ENCODE measurements at regions not wholly inside any gene's neighbourhood (a gene's known extent, or its start where the extent isn't known, plus 50 kb on each side); places are given as distances from the start of the nearest gene placed in this dataset.
A peak's percentile ranks its signal among the peaks of the same experiment; 100 is the strongest.

DNA sequence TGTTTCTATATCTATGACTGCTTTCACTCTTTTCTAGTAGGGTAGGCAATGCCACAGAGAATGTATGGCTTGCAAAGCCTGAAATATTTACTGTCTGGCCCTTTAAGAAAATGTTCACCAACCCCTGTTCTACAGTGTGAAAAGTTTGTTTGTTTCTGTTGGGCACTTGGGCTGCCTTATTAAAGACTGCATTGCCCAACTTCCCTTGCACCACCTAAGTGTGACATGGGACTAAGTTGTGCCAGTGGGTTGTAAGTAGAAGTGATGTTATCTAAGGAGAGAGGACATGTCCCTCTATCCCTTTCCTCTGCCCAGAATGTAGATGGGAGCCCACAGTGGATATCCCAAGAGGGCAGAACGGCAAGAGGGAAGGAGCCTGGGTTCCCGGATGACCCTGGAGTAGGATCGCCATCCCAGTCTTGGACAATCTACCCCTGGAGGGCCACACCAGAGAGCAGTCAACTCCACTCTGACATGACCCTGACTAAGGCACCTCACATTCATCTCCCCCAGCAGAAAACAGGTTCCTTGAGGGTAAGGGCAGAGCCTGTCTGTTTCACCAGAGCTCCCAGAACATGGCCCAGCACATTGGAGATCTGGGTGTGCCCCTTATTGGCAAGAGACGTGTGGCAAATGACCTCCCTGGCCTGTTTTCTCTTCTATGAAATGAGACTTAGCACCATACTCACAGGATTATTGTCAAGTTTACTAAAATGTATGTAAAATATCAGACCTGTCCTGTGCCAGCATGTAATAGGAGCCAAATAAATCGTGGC, 138.8 kb downstream of the SMAD6 start:
- no peak overlapping the region for H3K4ac ChIP-seq (ENCODE audit: low read depth in 1 of 2, low read length in 2 of 2)
- H3K9ac ChIP-seq (ENCODE audit: low read length), result peak overlapping the region; percentile 90
- peaks cover 5% of the 10 kb centered on the region for H3K9me3 ChIP-seq (ENCODE audit: control insufficient read depth, low read length)
- peak overlapping the region in 1 of 2 experiments; percentile 76 for H3K4me3 ChIP-seq (ENCODE audit: insufficient read depth in 1 of 2, low read depth in 1 of 2, low read length in 2 of 2)
- WGBS, result 97% methylated on average over 4 of the region's 5 CpGs
- H2BK15ac ChIP-seq (ENCODE audit: low read depth, poor library complexity, severe bottlenecking), result no peak overlapping the region
- peaks cover 12% of the 10 kb centered on the region for H3K79me1 ChIP-seq (replicated peaks; ENCODE audit: low read length, poor library complexity, severe bottlenecking)
- no peaks in the 10 kb centered on the region for H3K27me3 ChIP-seq (ENCODE audit: control insufficient read depth in 1 of 2, insufficient read depth in 1 of 2, low read length in 2 of 2)
- H3K23ac ChIP-seq (ENCODE audit: low read length in 2 of 2), result no peak overlapping the region
- H2AFZ ChIP-seq (ENCODE audit: low read depth, low read length), result no peak overlapping the region
- peak overlapping the region; percentile 45 for H4K8ac ChIP-seq (ENCODE audit: low read length)
- H2BK120ac ChIP-seq (ENCODE audit: low read depth, low read length), result peak overlapping the region; percentile 54
- H3K14ac ChIP-seq (ENCODE audit: low read length in 2 of 2), result no peak overlapping the region
- H2BK12ac ChIP-seq (ENCODE audit: low read length in 2 of 2), result peak overlapping the region; percentile 59 to 81
- H2AK5ac ChIP-seq (ENCODE audit: low read length, severe bottlenecking), result peak overlapping the region; percentile 87
- peaks cover 27% of the 10 kb centered on the region for H3K4me1 ChIP-seq (ENCODE audit: control insufficient read depth, insufficient read depth, low read depth, low read length)
- H3K18ac ChIP-seq (ENCODE audit: low read depth in 1 of 2, low read length in 2 of 2), result peak overlapping the region in 1 of 2 experiments; percentile 70
- peaks cover 3 to 16% of the 10 kb centered on the region in 2 experiments for H3K36me3 ChIP-seq (ENCODE audit: control insufficient read depth in 1 of 2, insufficient read depth in 2 of 2, low read depth in 1 of 2, low read length in 2 of 2)
- H2BK5ac ChIP-seq (ENCODE audit: low read depth, low read length, poor library complexity, severe bottlenecking), result peak overlapping the region; percentile 46
- no peak overlapping the region for H3K27ac ChIP-seq (ENCODE audit: low read length, poor library complexity, severe bottlenecking)
- peak; percentile 46 for DNase-seq
- no peak overlapping the region for H3K4me2 ChIP-seq (ENCODE audit: low read length, poor library complexity, severe bottlenecking)
- peak overlapping the region; percentile 64 for H4K91ac ChIP-seq (ENCODE audit: low read length)

GRCh38 chr15:66841953-66842681, 140.1 kb downstream of the SMAD6 start:
- Histone ChIP-seq H4K91ac (ENCODE audit: low read length) (peak overlapping the region; percentile 94), H4K8ac (ENCODE audit: low read length) (peak overlapping the region; percentile 87), H3K36me3 (ENCODE audit: control insufficient read depth in 1 of 2, insufficient read depth in 2 of 2, low read depth in 1 of 2, low read length in 2 of 2) (peaks cover 3 to 23% of the 10 kb centered on the region in 2 experiments), H3K18ac (ENCODE audit: low read depth in 1 of 2, low read length in 2 of 2) (peak overlapping the region; percentile 89 to 95), H3K14ac (ENCODE audit: low read length in 2 of 2) (peak overlapping the region in 1 of 2 experiments; percentile 63), H3K9ac (ENCODE audit: low read length) (peak overlapping the region; percentile 90), H3K4me3 (ENCODE audit: insufficient read depth in 1 of 2, low read depth in 1 of 2, low read length in 2 of 2) (peak overlapping the region; percentile 36 to 76), H2AFZ (ENCODE audit: low read depth, low read length) (peak overlapping the region; percentile 10), H3K79me1 (replicated peaks; ENCODE audit: low read length, poor library complexity, severe bottlenecking) (peaks cover 15% of the 10 kb centered on the region), H3K27ac (ENCODE audit: low read length, poor library complexity, severe bottlenecking) (peak overlapping the region; percentile 94), H3K4me2 (ENCODE audit: low read length, poor library complexity, severe bottlenecking) (peak overlapping the region; percentile 60), H2BK12ac (ENCODE audit: low read length in 2 of 2) (peak overlapping the region; percentile 13 to 32), H2BK120ac (ENCODE audit: low read depth, low read length) (peak overlapping the region; percentile 99), H2BK15ac (ENCODE audit: low read depth, poor library complexity, severe bottlenecking) (peak overlapping the region; percentile 92), H2BK5ac (ENCODE audit: low read depth, low read length, poor library complexity, severe bottlenecking) (peak overlapping the region; percentile 88), H3K23ac (ENCODE audit: low read length in 2 of 2) (peak overlapping the region in 1 of 2 experiments; percentile 18), H3K27me3 (ENCODE audit: control insufficient read depth in 1 of 2, insufficient read depth in 1 of 2, low read length in 2 of 2) (no peaks in the 10 kb centered on the region), H3K4ac (ENCODE audit: low read depth in 1 of 2, low read length in 2 of 2) (peak overlapping the region; percentile 79 to 88), H2AK5ac (ENCODE audit: low read length, severe bottlenecking) (peak overlapping the region; percentile 4), H3K4me1 (ENCODE audit: control insufficient read depth, insufficient read depth, low read depth, low read length) (peaks cover 27% of the 10 kb centered on the region), H3K9me3 (ENCODE audit: control insufficient read depth, low read length) (no peaks in the 10 kb centered on the region)
- DNase-seq, result peak; percentile 96
- WGBS, result 5% methylated on average over 45 of the region's 50 CpGs

DNA sequence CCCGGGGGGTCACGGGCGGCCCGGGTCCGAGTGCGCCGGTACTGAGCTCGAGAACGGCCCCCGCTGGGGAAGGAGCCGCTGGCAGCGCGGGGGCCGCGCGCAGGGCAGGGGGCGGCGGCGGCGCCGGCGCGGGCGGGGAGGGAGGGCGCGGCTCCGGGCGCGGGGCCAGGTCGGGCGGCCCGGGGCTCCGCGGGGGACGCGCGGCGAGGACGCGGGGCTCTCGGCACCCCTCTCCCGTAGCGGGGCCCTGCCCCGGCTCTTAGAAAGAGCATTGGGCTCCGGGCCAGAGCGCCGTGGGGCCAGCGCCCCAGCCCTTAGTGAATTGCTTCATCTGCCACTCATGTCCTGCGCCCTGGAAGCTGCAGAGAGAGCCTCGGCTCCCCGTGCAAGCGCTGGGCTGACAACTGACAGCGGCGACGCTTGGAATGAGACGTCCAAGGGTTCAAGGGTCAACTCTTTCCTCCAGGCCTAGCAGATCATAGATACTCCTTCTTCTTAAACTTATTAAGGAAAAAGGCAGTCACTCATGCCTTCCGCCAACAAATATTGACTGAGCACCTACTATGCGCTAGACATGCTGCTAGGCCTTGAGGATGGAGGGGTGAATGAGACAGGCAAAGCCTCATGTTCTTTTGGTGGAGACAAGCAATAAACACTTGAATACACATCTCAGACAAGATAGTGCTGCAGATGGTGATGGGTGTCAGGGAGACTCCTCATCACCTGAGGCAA, 140.8 kb downstream of the SMAD6 start:
- Histone ChIP-seq H2AFZ (ENCODE audit: low read depth, low read length) (no peak overlapping the region), H2BK5ac (ENCODE audit: low read depth, low read length, poor library complexity, severe bottlenecking) (peak overlapping the region; percentile 88), H3K79me1 (replicated peaks; ENCODE audit: low read length, poor library complexity, severe bottlenecking) (peaks cover 18% of the 10 kb centered on the region), H2AK5ac (ENCODE audit: low read length, severe bottlenecking) (peak overlapping the region; percentile 63), H2BK15ac (ENCODE audit: low read depth, poor library complexity, severe bottlenecking) (peak overlapping the region; percentile 92), H3K4me3 (ENCODE audit: insufficient read depth in 1 of 2, low read depth in 1 of 2, low read length in 2 of 2) (peak overlapping the region; percentile 50 to 74), H3K9me3 (ENCODE audit: control insufficient read depth, low read length) (no peaks in the 10 kb centered on the region), H3K36me3 (ENCODE audit: control insufficient read depth in 1 of 2, insufficient read depth in 2 of 2, low read depth in 1 of 2, low read length in 2 of 2) (peaks cover 3 to 27% of the 10 kb centered on the region in 2 experiments), H3K4me1 (ENCODE audit: control insufficient read depth, insufficient read depth, low read depth, low read length) (peaks cover 30% of the 10 kb centered on the region), H3K14ac (ENCODE audit: low read length in 2 of 2) (peak overlapping the region; percentile 58 to 63), H3K27me3 (ENCODE audit: control insufficient read depth in 1 of 2, insufficient read depth in 1 of 2, low read length in 2 of 2) (no peaks in the 10 kb centered on the region), H3K27ac (ENCODE audit: low read length, poor library complexity, severe bottlenecking) (peak overlapping the region; percentile 87), H4K91ac (ENCODE audit: low read length) (peak overlapping the region; percentile 43), H4K8ac (ENCODE audit: low read length) (peak overlapping the region; percentile 50), H3K23ac (ENCODE audit: low read length in 2 of 2) (no peak overlapping the region), H3K9ac (ENCODE audit: low read length) (peak overlapping the region; percentile 90), H3K4ac (ENCODE audit: low read depth in 1 of 2, low read length in 2 of 2) (peak overlapping the region in 1 of 2 experiments; percentile 88), H3K4me2 (ENCODE audit: low read length, poor library complexity, severe bottlenecking) (peak overlapping the region; percentile 63), H2BK12ac (ENCODE audit: low read length in 2 of 2) (peak overlapping the region; percentile 31 to 93), H3K18ac (ENCODE audit: low read depth in 1 of 2, low read length in 2 of 2) (peak overlapping the region; percentile 38 to 92), H2BK120ac (ENCODE audit: low read depth, low read length) (peak overlapping the region; percentile 99)
- DNase-seq, result peak; percentile 89
- 4% methylated on average over 37 of the region's 58 CpGs for WGBS

Data from mesenchymal stem cell (in vitro differentiated cells and primary cell).